ENCODE measurements at regions not wholly inside any gene's neighbourhood (a gene's known extent, or its start where the extent isn't known, plus 50 kb on each side); places are given as distances from the start of the nearest gene placed in this dataset.

DNA sequence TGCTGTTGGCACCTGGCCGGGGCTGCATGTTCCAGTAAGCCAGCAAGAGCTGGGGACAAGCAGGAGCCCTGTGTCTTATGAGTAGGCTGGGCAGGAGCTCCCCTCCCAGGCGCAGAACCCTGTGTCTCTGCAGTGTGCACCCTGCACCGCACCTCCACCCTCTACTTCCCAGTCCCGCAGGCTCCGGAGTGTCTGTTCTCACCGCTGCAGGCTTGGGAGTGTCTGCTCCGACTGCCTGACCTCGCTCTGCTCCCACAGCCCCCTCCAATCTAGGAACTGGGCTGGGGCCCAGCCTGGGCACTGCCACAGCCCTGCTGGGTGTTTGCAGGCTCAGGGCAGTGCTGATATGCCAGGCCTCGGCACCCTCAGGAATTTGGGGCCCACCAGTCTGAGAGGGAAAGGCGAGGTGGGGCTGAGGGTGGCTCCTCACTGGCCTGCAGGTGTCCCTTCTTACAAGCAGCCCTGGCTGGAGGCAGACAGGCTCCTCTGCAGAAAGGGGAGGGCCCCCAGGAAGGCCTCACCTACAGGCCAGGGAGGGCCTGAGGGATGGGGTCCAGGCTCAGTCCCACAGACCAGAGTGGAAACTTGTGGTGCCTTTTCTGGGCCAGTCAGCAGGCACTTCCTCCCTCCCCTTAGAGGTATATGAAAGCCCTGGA is 871.6 kb upstream of the GJE1 start:
- Histone ChIP-seq H3K9me3 (no peaks in the 10 kb centered on the region), H3K27me3 (no peaks in the 10 kb centered on the region), H3K27ac (no peak overlapping the region), H3K4me1 (no peaks in the 10 kb centered on the region), H3K4me3 (peak overlapping the region in 1 of 2 donors; percentile 20), H3K36me3 (ENCODE audit: low read depth, missing control alignments) (no peaks in the 10 kb centered on the region)
- intact Hi-C loops (cut with DNase I; ENCODE audit: low total_unique reads), result no loop called here
- DNase-seq, result no peak
- TF ChIP-seq, protein P1, sequence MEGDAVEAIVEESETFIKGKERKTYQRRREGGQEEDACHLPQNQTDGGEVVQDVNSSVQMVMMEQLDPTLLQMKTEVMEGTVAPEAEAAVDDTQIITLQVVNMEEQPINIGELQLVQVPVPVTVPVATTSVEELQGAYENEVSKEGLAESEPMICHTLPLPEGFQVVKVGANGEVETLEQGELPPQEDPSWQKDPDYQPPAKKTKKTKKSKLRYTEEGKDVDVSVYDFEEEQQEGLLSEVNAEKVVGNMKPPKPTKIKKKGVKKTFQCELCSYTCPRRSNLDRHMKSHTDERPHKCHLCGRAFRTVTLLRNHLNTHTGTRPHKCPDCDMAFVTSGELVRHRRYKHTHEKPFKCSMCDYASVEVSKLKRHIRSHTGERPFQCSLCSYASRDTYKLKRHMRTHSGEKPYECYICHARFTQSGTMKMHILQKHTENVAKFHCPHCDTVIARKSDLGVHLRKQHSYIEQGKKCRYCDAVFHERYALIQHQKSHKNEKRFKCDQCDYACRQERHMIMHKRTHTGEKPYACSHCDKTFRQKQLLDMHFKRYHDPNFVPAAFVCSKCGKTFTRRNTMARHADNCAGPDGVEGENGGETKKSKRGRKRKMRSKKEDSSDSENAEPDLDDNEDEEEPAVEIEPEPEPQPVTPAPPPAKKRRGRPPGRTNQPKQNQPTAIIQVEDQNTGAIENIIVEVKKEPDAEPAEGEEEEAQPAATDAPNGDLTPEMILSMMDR (IDR thresholded peaks at IDR 0.05), result no peak
- TF ChIP-seq POLR2A (IDR thresholded peaks at IDR 0.05), result no peak
- 65 to 78% methylated on average over 3 to 10 of the region's 10 CpGs for WGBS, 2 donors

DNA sequence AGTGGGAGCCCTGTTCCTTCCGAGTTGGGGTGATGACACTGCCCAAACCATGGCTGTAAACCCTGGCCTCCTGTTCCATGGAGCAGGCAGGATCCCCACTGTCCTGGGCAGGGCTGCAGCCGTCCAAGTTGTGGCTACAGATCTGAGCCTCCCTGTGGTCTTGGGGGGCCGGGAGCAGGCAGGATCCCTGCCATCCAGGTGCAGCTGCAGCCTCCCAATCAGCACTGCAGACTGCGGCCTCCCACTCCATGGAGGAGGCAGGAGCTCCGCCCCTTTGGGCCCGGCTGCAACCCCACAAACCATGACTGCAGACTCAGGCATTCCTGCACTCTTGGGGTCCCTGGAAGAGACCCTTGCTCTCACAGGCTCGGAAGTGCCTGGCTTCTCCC is 872.1 kb upstream of the GJE1 start:
- Histone ChIP-seq H3K27ac (no peak overlapping the region), H3K36me3 (ENCODE audit: low read depth, missing control alignments) (no peaks in the 10 kb centered on the region), H3K4me1 (no peaks in the 10 kb centered on the region), H3K9me3 (no peaks in the 10 kb centered on the region), H3K4me3 (peak overlapping the region in 1 of 2 donors; percentile 20), H3K27me3 (no peaks in the 10 kb centered on the region)
- intact Hi-C loops (cut with DNase I; ENCODE audit: low total_unique reads), result no loop called here
- TF ChIP-seq, protein P1 (IDR thresholded peaks at IDR 0.05), result no peak
- TF ChIP-seq POLR2A (IDR thresholded peaks at IDR 0.05), result no peak
- no peak for DNase-seq
- WGBS, 2 donors, result 74 to 75% methylated on average over 1 to 6 of the region's 7 CpGs

DNA sequence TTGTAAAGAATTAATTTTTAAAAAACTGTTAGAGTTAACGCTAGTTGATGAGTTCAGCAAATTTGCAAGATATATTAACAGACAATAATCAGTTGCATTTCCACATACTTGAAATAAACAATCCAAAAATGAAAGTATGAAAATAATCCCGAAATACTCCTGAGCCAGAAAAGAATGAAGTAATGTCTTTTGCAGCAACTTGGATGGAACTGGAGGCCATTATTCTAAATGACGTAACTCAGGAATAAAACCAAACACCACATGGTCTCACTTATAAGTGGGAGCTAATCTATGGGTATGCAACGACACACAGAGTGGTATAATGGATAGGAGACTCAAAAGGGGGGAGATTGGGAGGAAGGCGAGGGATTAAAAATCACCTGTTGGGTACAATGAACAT is 872.9 kb upstream of the GJE1 start:
- Histone ChIP-seq H3K9me3 (no peaks in the 10 kb centered on the region), H3K27ac (no peak overlapping the region), H3K27me3 (no peaks in the 10 kb centered on the region), H3K4me1 (no peaks in the 10 kb centered on the region), H3K4me3 (no peak overlapping the region), H3K36me3 (ENCODE audit: low read depth, missing control alignments) (no peaks in the 10 kb centered on the region)
- DNase-seq, result no peak
- no peak for TF ChIP-seq POLR2A (IDR thresholded peaks at IDR 0.05)
- TF ChIP-seq, protein P1 (IDR thresholded peaks at IDR 0.05), result no peak
- 65 to 67% methylated on average over 5 of the region's 5 CpGs for WGBS, 2 donors
- intact Hi-C loops (cut with DNase I; ENCODE audit: low total_unique reads), result no loop called here

DNA sequence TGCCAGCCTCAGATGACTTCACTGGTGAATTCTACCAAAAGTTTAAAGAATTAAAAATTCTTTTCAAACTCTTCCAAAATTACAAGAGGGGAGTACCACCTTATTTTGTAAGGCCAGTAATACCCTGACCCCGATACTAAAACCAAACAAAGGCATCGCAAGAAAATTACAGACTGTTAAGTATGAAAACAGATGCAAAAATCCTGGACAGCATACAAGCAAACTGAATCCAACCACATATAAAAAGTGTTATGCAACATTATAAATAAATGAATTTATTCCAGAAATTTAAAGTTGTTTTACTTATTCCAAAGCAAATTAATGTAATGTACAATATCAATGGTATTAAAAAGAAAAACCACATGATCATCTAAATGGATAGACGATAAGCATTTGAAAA is 873.6 kb upstream of the GJE1 start:
- DNase-seq, result no peak
- H3K4me1 ChIP-seq, result peaks cover 3% of the 10 kb centered on the region
- no peak overlapping the region for H3K4me3 ChIP-seq
- no peak overlapping the region for H3K27ac ChIP-seq
- 76 to 87% methylated on average over 3 of the region's 3 CpGs for WGBS, 2 donors
- no peak for TF ChIP-seq POLR2A (IDR thresholded peaks at IDR 0.05)
- TF ChIP-seq, protein P1 (IDR thresholded peaks at IDR 0.05), result no peak
- no peaks in the 10 kb centered on the region for H3K27me3 ChIP-seq
- H3K36me3 ChIP-seq (ENCODE audit: low read depth, missing control alignments), result no peaks in the 10 kb centered on the region
- intact Hi-C loops (cut with DNase I; ENCODE audit: low total_unique reads), result no loop called here
- no peaks in the 10 kb centered on the region for H3K9me3 ChIP-seq

DNA sequence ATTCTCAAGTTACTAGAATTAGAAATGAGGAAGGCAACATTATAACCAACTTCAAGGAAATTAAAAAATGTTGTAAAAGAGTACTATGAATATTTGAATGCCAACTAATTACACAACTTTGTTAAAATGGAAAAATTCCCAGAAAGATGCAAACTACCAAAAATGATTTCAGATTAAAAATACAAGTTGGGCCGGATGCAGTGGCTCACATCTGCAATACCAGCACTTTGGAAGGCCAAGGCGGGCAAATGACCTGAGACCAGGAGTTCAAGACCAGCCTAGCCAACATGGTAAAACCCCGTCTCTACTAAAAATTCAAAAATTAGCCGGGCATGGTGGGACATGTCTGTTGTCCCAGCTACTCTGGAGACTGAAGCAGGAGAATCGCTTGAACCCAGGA is 874.2 kb upstream of the GJE1 start:
- no peak for DNase-seq
- Histone ChIP-seq H3K4me1 (peaks cover 3% of the 10 kb centered on the region), H3K4me3 (no peak overlapping the region), H3K36me3 (ENCODE audit: low read depth, missing control alignments) (no peaks in the 10 kb centered on the region), H3K27me3 (no peaks in the 10 kb centered on the region), H3K27ac (no peak overlapping the region), H3K9me3 (no peaks in the 10 kb centered on the region)
- TF ChIP-seq, protein P1 (IDR thresholded peaks at IDR 0.05), result no peak
- no peak for TF ChIP-seq POLR2A (IDR thresholded peaks at IDR 0.05)
- WGBS, 2 donors, result 89 to 92% methylated on average over 5 of the region's 5 CpGs
- intact Hi-C loops (cut with DNase I; ENCODE audit: low total_unique reads), result no loop called here
